ENCODE measurements at regions not wholly inside any gene's neighbourhood (a gene's known extent, or its start where the extent isn't known, plus 50 kb on each side); places are given as distances from the start of the nearest gene placed in this dataset.

DNA sequence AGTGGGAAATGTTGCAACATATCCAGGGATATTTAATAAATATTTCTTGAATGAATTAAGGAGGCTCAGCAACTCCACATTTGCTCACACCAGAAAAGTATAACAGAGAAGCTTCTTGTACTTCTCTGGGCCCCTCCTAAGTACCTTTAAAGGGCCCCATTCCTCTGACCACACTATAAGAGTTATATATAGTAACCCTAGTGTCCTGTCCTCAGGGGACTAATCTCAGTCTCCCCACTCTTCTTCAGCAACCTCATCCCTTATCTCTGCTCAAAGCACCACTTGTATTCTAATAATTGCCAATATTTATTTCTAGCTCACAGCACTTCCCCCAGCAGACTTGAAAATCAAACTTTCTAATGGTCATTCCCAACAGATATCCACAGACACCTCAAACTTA, 237.1 kb downstream of the GXYLT1 start:
- POLR2A ChIA-PET (ENCODE audit: low non-redundant PET) = no interaction called here
- no peak overlapping the region for H3K27ac ChIP-seq
- DNase-seq (ENCODE audit: low spot score) = no peak
- TF ChIP-seq, protein P1, sequence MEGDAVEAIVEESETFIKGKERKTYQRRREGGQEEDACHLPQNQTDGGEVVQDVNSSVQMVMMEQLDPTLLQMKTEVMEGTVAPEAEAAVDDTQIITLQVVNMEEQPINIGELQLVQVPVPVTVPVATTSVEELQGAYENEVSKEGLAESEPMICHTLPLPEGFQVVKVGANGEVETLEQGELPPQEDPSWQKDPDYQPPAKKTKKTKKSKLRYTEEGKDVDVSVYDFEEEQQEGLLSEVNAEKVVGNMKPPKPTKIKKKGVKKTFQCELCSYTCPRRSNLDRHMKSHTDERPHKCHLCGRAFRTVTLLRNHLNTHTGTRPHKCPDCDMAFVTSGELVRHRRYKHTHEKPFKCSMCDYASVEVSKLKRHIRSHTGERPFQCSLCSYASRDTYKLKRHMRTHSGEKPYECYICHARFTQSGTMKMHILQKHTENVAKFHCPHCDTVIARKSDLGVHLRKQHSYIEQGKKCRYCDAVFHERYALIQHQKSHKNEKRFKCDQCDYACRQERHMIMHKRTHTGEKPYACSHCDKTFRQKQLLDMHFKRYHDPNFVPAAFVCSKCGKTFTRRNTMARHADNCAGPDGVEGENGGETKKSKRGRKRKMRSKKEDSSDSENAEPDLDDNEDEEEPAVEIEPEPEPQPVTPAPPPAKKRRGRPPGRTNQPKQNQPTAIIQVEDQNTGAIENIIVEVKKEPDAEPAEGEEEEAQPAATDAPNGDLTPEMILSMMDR (conservative IDR thresholded peaks at IDR 0.05; ENCODE audit: low read depth) = no peak
- CTCF ChIA-PET = no interaction called here

DNA sequence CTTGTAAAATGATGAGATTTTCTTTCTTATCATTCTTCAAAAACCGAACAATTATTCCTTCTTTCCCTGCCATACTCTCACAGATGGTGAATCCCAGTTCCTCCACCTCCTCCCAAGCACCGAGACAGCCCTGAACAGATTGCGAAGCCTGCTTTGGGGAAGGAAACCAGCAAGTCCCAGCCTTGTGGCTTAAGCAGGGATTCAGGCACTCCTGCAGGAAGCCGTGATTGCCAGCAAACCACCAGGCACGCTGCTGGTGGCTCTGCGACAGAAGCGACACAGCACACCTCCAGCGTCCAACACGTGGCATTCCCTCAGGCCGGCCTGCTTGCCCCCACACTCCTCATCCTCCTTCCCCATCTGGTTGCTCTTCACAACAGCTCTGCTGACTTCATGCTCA, 237.7 kb downstream of the GXYLT1 start:
- no peak overlapping the region for H3K27ac ChIP-seq
- ChIA-PET POLR2A (ENCODE audit: low non-redundant PET) (no interaction called here), CTCF (no interaction called here)
- no peak for DNase-seq (ENCODE audit: low spot score)
- TF ChIP-seq, protein P1 (conservative IDR thresholded peaks at IDR 0.05; ENCODE audit: low read depth) = no peak

DNA sequence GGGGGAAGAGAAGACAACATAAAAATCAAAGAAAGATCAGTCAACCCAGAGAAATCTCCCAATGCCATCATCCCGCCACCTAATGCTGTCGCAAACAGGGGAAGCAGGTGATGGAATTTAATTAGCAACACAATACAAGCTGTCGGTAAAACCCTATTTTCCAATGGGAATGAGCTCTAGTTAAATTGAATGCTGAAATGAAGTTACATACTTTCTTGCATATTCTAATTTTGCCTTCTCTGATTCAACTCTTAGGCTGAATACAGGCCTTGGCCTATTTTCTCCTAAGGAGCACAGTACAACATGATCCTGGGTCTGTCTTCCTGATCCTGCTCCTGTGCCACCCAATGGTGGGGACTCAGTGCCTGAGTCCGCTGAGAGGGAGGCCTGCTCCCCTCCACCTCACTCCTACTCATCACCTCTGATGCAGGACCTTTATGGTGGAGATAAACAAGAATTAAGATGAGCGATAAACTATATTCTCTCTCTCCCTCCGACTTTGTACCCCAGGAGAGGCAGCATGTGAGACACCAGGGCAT, 238.8 kb downstream of the GXYLT1 start:
- ChIA-PET POLR2A (ENCODE audit: low non-redundant PET) (no interaction called here), CTCF (no interaction called here)
- DNase-seq (ENCODE audit: low spot score) = no peak
- no peak overlapping the region for H3K27ac ChIP-seq
- TF ChIP-seq, protein P1 (conservative IDR thresholded peaks at IDR 0.05; ENCODE audit: low read depth) = no peak

DNA sequence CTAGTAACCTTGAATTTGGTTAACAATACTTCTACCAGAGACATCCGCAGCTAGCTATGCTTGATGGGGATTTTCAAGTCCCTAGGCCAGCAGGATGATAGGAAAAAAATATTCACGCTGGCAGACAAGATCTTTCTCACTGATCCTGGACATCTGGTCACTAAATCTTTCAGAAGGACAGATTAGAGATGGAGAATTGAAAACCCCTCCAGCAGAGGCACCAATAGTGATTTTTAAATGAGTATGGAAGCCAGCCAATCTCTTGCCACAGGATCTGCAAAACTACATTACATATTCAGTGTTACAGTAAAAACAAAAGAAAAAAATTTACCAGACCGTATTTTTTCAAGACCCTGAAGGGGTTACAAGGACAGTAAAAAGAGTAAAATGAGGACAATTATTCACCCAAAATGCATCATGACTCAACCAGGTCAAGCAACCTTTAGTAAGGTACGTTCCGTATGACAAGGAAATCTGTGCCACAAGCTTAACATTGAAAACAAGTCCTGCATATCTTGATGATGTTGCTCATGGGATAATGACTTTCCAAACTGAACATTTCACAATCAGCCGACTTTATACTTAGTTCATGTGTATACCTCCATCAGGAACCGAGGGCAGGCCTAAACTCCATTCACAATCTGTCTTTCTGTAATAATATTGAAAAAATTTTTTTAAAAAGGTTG, 239.5 kb downstream of the GXYLT1 start:
- no peak for DNase-seq (ENCODE audit: low spot score)
- POLR2A ChIA-PET (ENCODE audit: low non-redundant PET) = no interaction called here
- TF ChIP-seq, protein P1 (conservative IDR thresholded peaks at IDR 0.05; ENCODE audit: low read depth) = no peak
- CTCF ChIA-PET = no interaction called here
- H3K27ac ChIP-seq = no peak overlapping the region

DNA sequence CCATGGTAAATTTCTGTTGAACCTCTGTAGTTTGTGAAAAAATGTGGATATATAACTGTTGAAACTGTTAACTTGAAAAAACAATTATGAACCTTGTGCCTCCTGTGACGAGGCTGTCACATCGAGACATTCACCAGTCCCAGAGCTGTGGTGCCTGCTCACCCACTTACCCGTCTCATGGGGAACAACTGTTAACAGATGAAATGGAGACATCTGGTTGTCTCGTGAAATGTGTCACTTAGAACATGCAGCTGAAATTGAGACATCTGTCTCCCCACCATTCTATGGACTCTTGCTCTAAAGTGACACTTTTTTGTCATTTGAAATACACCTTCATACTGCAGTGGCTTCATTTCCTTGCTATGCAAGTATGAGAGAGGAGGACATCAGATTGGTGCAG, 240.6 kb downstream of the GXYLT1 start:
- DNase-seq (ENCODE audit: low spot score) = no peak
- H3K27ac ChIP-seq = no peak overlapping the region
- ChIA-PET CTCF (no interaction called here), POLR2A (ENCODE audit: low non-redundant PET) (no interaction called here)
- TF ChIP-seq, protein P1 (conservative IDR thresholded peaks at IDR 0.05; ENCODE audit: low read depth) = no peak

DNA sequence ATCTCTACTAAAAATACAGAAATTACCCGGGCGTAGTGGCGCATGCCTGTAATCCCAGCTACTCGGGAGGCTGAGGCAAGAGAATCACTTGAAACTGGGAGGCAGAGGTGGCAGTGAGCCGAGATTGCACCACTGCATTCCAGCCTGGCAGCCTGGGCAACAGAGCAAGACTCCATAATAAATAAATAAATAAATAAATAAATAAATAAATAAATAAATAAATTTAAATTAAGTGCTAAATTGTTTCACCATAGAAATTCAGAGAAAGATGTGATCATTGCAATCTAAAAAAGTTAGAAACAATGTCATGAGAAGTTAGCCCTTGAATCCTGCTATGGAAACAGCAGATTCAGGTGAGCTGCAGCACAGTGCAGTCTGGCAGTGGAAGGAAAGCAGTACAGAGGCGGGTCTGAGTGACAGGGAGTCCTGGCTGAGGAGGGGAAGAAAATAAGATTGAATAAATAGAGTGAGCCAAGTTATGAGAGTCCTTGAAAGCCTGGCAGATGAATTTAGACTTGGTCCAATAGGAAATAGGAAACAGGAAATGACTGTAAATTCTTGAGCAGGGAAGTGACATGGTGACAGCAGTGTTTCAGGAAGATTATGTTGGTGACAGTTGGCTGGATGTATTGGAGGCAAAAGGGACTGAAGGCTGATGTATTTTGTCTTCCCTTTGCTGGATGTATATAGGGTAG, 241.5 kb downstream of the GXYLT1 start:
- CTCF ChIA-PET = no interaction called here
- H3K27ac ChIP-seq = no peak overlapping the region
- POLR2A ChIA-PET (ENCODE audit: low non-redundant PET) = no interaction called here
- no peak for DNase-seq (ENCODE audit: low spot score)
- TF ChIP-seq, protein P1 (conservative IDR thresholded peaks at IDR 0.05; ENCODE audit: low read depth) = no peak
